ENCODE measurements at regions not wholly inside any gene's neighbourhood (a gene's known extent, or its start where the extent isn't known, plus 50 kb on each side); places are given as distances from the start of the nearest gene placed in this dataset.

DNA sequence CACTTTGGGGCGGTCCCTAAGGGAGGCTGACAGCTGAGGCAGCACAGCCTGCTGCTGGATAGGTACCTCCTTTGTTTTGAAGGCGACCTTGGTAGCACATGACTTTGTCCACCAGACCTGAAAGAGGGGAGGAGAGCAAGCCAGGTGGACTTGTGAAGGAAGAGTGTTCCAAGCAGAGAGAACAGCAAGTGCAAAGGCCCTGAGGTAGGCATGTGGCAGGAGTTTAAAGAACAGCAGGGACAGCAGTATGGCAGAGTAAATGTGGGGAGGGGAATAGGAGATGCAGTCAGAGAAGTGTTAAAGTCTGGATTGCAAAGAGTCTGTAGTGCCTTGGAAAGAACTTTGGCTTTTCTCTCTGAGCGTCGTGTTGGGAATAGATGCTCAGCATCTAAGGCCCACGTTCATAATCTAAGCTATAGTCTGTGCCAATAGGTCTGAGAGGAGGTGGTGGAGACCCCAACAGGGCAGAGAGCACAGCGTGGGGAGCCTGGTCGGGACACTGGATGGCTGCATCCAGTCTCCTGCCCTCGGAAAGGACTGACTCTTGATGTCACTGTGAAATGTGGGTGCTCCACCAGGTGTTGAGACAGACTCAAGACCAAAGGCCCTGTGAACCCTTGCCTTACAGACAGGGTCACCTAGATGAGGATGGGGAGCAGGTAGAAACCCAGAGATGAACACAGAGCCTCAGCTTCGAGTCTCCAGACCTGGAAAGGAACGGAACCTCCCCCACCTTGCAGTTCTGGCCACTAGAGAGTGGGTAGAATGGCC is 242.1 kb upstream of the PWP1 start:
- H3K9ac ChIP-seq (ENCODE audit: insufficient read depth in 1 of 2, low read depth in 2 of 2, low read length in 2 of 2), result no peak overlapping the region
- POLR2A ChIA-PET, result no interaction called here
- CTCF ChIA-PET (ENCODE audit: low intra/inter-chr PET ratio), result no interaction called here

More for the DNA sequence above, 242.1 kb upstream of the PWP1 start:
- no TSS peak for BruUV-seq (replicated peaks)
- Histone ChIP-seq H3K79me2 (ENCODE audit: control insufficient read depth, insufficient read depth, low read length) (no peaks in the 10 kb centered on the region), H3K36me3 (ENCODE audit: control insufficient read depth, insufficient read depth, low read length) (no peaks in the 10 kb centered on the region), H3K9me1 (ENCODE audit: control insufficient read depth, insufficient read depth, low read length) (no peaks in the 10 kb centered on the region), H3K27ac (ENCODE audit: extremely low read depth, low read depth, low read length) (no peak overlapping the region), H3K9me3 (replicated peaks; ENCODE audit: control insufficient read depth, insufficient read depth, low read depth, low read length) (no peaks in the 10 kb centered on the region), H3K4me3 (no peak overlapping the region), H3K4me1 (replicated peaks in 1 of 2; ENCODE audit: control insufficient read depth in 2 of 2, insufficient read depth in 2 of 2, low read length in 2 of 2) (no peaks in the 10 kb centered on the region), H2AFZ (ENCODE audit: low read depth, low read length) (no peak overlapping the region), H3K4me2 (ENCODE audit: insufficient read depth, low read length) (no peak overlapping the region), H4K20me1 (replicated peaks; ENCODE audit: control insufficient read depth, insufficient read depth, low read length) (no peaks in the 10 kb centered on the region), H3K27me3 (ENCODE audit: control insufficient read depth in 2 of 2, insufficient read depth in 2 of 2, low read length in 2 of 2) (peaks cover 0 to 21% of the 10 kb centered on the region in 2 experiments; a peak in 3 of 5 replicates)
- intact Hi-C loops (cut with micrococcal nuclease) (no loop called here), in situ Hi-C loops (cut with MboI) (no loop called here)
- FAIRE-seq (no peak), ATAC-seq (no peak), DNase-seq (ENCODE audit: extremely low read depth in 1 of 4, low spot score in 3 of 4) (no peak)
- WGBS (ENCODE audit: insufficient coverage, low coverage, missing lambda C conversion rate), result 0% methylated on average over 10 of the region's 10 CpGs
- no peak for TF ChIP-seq MNT (conservative IDR thresholded peaks at IDR 0.05)
- no peak for TF ChIP-seq ZNF384 (IDR thresholded peaks at IDR 0.05; ENCODE audit: low read depth, low read length)
- no peak for TF ChIP-seq BCOR (IDR thresholded peaks at IDR 0.05)
- TF ChIP-seq POLR2B (IDR thresholded peaks at IDR 0.05; ENCODE audit: low read depth, partially characterized antibody), result no peak
- no peak for TF ChIP-seq MAFG (tag; conservative IDR thresholded peaks at IDR 0.05)
- no peak for TF ChIP-seq ZNF507 (tag; conservative IDR thresholded peaks at IDR 0.05)
- TF ChIP-seq ADNP (tag; IDR thresholded peaks at IDR 0.05), result no peak
- TF ChIP-seq, protein P1, sequence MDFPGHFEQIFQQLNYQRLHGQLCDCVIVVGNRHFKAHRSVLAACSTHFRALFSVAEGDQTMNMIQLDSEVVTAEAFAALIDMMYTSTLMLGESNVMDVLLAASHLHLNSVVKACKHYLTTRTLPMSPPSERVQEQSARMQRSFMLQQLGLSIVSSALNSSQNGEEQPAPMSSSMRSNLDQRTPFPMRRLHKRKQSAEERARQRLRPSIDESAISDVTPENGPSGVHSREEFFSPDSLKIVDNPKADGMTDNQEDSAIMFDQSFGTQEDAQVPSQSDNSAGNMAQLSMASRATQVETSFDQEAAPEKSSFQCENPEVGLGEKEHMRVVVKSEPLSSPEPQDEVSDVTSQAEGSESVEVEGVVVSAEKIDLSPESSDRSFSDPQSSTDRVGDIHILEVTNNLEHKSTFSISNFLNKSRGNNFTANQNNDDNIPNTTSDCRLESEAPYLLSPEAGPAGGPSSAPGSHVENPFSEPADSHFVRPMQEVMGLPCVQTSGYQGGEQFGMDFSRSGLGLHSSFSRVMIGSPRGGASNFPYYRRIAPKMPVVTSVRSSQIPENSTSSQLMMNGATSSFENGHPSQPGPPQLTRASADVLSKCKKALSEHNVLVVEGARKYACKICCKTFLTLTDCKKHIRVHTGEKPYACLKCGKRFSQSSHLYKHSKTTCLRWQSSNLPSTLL (IDR thresholded peaks at IDR 0.05), result no peak
- TF ChIP-seq E2F6 (IDR thresholded peaks at IDR 0.05; ENCODE audit: borderline replicate concordance in 1 of 2, extremely low read depth in 1 of 2, insufficient read depth in 1 of 2, insufficient read length in 1 of 2, low read depth in 1 of 2, low read length in 1 of 2, poor library complexity in 1 of 2, severe bottlenecking in 1 of 2), result no peak
- no peak for TF ChIP-seq ATF1 (CRISPR knock-in tag; IDR thresholded peaks at IDR 0.05)
- TF ChIP-seq ATF1 (tag; IDR thresholded peaks at IDR 0.05), result no peak
- no peak for TF ChIP-seq ZNF12 (CRISPR knock-in tag; IDR thresholded peaks at IDR 0.05)
- TF ChIP-seq HNRNPLL (IDR thresholded peaks at IDR 0.05; ENCODE audit: low read depth, low read length, poor library complexity, severe bottlenecking), result no peak
- TF ChIP-seq HIVEP1 (CRISPR knock-in tag; IDR thresholded peaks at IDR 0.05), result no peak
- TF ChIP-seq TCF3 (CRISPR knock-in tag; IDR thresholded peaks at IDR 0.05), result no peak
- TF ChIP-seq ILK (tag; IDR thresholded peaks at IDR 0.05; ENCODE audit: borderline replicate concordance, low read depth), result no peak
- no peak for TF ChIP-seq WHSC1 (IDR thresholded peaks at IDR 0.05; ENCODE audit: low read length)
- no peak for TF ChIP-seq SMARCE1 (IDR thresholded peaks at IDR 0.05)
